ENCODE measurements at regions not wholly inside any gene's neighbourhood (a gene's known extent, or its start where the extent isn't known, plus 50 kb on each side); places are given as distances from the start of the nearest gene placed in this dataset.

DNA sequence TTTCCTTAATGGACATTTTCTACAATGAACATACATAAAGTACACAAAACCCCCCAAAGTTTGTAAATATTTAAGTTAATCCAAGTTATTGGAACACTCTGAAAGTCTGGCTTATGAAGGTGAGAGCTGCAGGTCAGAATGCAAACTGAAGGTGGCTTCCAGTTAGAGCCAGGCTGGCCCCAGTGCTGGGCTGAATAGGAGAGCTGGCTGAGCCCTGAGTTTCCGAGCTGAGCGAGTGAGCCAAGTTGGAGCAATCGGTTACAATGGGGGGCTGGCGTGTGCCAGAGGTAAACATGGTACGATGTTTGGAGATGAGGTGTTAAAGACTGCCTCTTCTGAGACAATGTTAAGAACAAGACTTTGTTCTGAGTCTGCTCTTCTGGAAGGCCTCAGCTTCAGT lies 230.8 kb upstream of the MCTP2 start:
- peak; percentile 70 for DNase-seq
- Histone ChIP-seq H3K9me3 (ENCODE audit: control insufficient read depth, low read length) (no peaks in the 10 kb centered on the region), H3K27ac (ENCODE audit: low read depth, low read length) (no peak overlapping the region), H3K4me3 (ENCODE audit: low read length) (no peak overlapping the region), H3K9ac (ENCODE audit: extremely low read depth, low read length, poor library complexity, severe bottlenecking) (no peak overlapping the region), H3K27me3 (ENCODE audit: control insufficient read depth, insufficient read depth, low read length, poor library complexity, severe bottlenecking) (peaks cover 4% of the 10 kb centered on the region), H3K36me3 (ENCODE audit: control insufficient read depth, insufficient read depth, low read length) (no peaks in the 10 kb centered on the region), H3K4me1 (ENCODE audit: control insufficient read depth, insufficient read depth, low read length) (peaks cover 4% of the 10 kb centered on the region)
- Mint-ChIP-seq H3K27ac (no peak overlapping the region), H3K4me3 (no peak overlapping the region), H3K27me3 (ENCODE audit: insufficient read depth) (peaks cover 1% of the 10 kb centered on the region), H3K9me3 (peaks cover under 1% of the 10 kb centered on the region), H3K36me3 (ENCODE audit: low read depth) (no peaks in the 10 kb centered on the region), H3K4me1 (peaks cover 13% of the 10 kb centered on the region)
- WGBS, 2 experiments (ENCODE audit: insufficient coverage in 1 of 2, insufficient read length in 1 of 2) = 88 to 93% methylated on average over 5 of the region's 5 CpGs
- TF ChIP-seq, protein P1, sequence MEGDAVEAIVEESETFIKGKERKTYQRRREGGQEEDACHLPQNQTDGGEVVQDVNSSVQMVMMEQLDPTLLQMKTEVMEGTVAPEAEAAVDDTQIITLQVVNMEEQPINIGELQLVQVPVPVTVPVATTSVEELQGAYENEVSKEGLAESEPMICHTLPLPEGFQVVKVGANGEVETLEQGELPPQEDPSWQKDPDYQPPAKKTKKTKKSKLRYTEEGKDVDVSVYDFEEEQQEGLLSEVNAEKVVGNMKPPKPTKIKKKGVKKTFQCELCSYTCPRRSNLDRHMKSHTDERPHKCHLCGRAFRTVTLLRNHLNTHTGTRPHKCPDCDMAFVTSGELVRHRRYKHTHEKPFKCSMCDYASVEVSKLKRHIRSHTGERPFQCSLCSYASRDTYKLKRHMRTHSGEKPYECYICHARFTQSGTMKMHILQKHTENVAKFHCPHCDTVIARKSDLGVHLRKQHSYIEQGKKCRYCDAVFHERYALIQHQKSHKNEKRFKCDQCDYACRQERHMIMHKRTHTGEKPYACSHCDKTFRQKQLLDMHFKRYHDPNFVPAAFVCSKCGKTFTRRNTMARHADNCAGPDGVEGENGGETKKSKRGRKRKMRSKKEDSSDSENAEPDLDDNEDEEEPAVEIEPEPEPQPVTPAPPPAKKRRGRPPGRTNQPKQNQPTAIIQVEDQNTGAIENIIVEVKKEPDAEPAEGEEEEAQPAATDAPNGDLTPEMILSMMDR (conservative IDR thresholded peaks at IDR 0.05) = peak; percentile 64

GRCh38 chr15:93997071-93997658 lies 234.2 kb upstream of the MCTP2 start:
- peaks cover 4% of the 10 kb centered on the region for H3K27me3 ChIP-seq (ENCODE audit: control insufficient read depth, insufficient read depth, low read length, poor library complexity, severe bottlenecking)
- H3K4me3 Mint-ChIP-seq = no peak overlapping the region
- H3K4me1 ChIP-seq (ENCODE audit: control insufficient read depth, insufficient read depth, low read length) = peaks cover 4% of the 10 kb centered on the region
- no peaks in the 10 kb centered on the region for H3K36me3 ChIP-seq (ENCODE audit: control insufficient read depth, insufficient read depth, low read length)
- no peaks in the 10 kb centered on the region for H3K36me3 Mint-ChIP-seq (ENCODE audit: low read depth)
- no peaks in the 10 kb centered on the region for H3K9me3 ChIP-seq (ENCODE audit: control insufficient read depth, low read length)
- peaks cover 1% of the 10 kb centered on the region for H3K27me3 Mint-ChIP-seq (ENCODE audit: insufficient read depth)
- no peak overlapping the region for H3K27ac ChIP-seq (ENCODE audit: low read depth, low read length)
- H3K9me3 Mint-ChIP-seq = no peaks in the 10 kb centered on the region
- no peak overlapping the region for H3K27ac Mint-ChIP-seq
- WGBS, 2 experiments (ENCODE audit: insufficient coverage in 1 of 2, insufficient read length in 1 of 2) = 71 to 88% methylated on average over 4 to 6 of the region's 6 CpGs
- peaks cover 13% of the 10 kb centered on the region for H3K4me1 Mint-ChIP-seq
- H3K9ac ChIP-seq (ENCODE audit: extremely low read depth, low read length, poor library complexity, severe bottlenecking) = no peak overlapping the region
- DNase-seq = no peak
- TF ChIP-seq, protein P1 (conservative IDR thresholded peaks at IDR 0.05) = peak; percentile 90
- no peak overlapping the region for H3K4me3 ChIP-seq (ENCODE audit: low read length)

DNA sequence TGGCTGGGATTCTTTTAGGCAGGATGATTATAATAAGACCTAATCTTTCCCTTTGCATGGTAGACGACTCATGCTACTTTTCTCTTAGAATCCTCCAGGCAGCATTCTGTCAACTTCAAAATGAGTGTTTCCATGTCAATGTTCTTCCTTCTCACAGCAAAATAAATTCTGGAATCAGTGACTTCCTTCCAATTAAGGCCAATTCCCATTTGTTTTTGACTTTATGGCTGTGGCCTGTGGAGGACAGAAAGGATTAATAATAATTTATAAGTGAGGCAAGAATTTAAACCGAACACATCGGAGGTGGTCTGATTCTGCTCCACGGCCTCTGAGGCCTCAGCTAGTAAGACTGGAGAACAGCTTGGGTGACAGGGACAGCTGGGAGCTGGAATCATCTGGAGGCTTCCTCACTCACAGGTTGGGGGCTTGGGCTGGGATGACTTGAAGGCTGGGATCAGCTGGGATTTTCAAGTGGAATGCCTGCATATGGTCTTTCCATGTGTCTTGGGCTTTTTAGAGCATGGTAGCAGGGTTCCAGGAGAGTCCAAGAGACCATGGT lies 241.8 kb upstream of the MCTP2 start:
- no peaks in the 10 kb centered on the region for H3K27me3 Mint-ChIP-seq (ENCODE audit: insufficient read depth)
- no peak overlapping the region for H3K4me3 ChIP-seq (ENCODE audit: low read length)
- H3K4me1 Mint-ChIP-seq = no peaks in the 10 kb centered on the region
- H3K4me1 ChIP-seq (ENCODE audit: control insufficient read depth, insufficient read depth, low read length) = no peaks in the 10 kb centered on the region
- WGBS, 2 experiments (ENCODE audit: insufficient coverage in 1 of 2, insufficient read length in 1 of 2) = 96% methylated on average over 4 of the region's 4 CpGs
- H3K27ac ChIP-seq (ENCODE audit: low read depth, low read length) = no peak overlapping the region
- no peaks in the 10 kb centered on the region for H3K36me3 Mint-ChIP-seq (ENCODE audit: low read depth)
- H3K36me3 ChIP-seq (ENCODE audit: control insufficient read depth, insufficient read depth, low read length) = no peaks in the 10 kb centered on the region
- no peak overlapping the region for H3K9ac ChIP-seq (ENCODE audit: extremely low read depth, low read length, poor library complexity, severe bottlenecking)
- no peak for DNase-seq
- no peak overlapping the region for H3K4me3 Mint-ChIP-seq
- TF ChIP-seq, protein P1 (conservative IDR thresholded peaks at IDR 0.05) = no peak
- H3K9me3 ChIP-seq (ENCODE audit: control insufficient read depth, low read length) = no peaks in the 10 kb centered on the region
- peaks cover under 1% of the 10 kb centered on the region for H3K27me3 ChIP-seq (ENCODE audit: control insufficient read depth, insufficient read depth, low read length, poor library complexity, severe bottlenecking)
- H3K27ac Mint-ChIP-seq = no peak overlapping the region
- no peaks in the 10 kb centered on the region for H3K9me3 Mint-ChIP-seq

Measured in endodermal cell (in vitro differentiated cells).